A549 (cell line): ENCODE measurements at regions not wholly inside any gene's neighbourhood (a gene's known extent, or its start where the extent isn't known, plus 50 kb on each side); places are given as distances from the start of the nearest gene placed in this dataset.

Source experiments
- BHLHE40 ChIP-seq: IDR thresholded peaks from 2 replicates; pipeline ENCODE4 v1.6.1; 2012; ENCODE audit warnings: low read depth, low read length, inconsistent platforms
- CEBPB ChIP-seq, 2 experiments: fragments of >200 bp in 1 of 2; sonication (Bioruptor Twin) in 1 of 2; formaldehyde crosslinking in 1 of 2; IDR thresholded peaks; 2 replicates each; pipeline ENCODE4 v1.6.1; 2012 to 2016
- FOXS1 ChIP-seq: fragments of 250-450 bp; sonication (Bioruptor Pico); IDR thresholded peaks from 2 replicates; pipeline ENCODE4 v1.5.0; 2020; ENCODE audit warnings: mild to moderate bottlenecking, moderate library complexity
- KDM5A ChIP-seq: fragments of 200-600 bp; sonication (generic); IDR thresholded peaks from 2 replicates; pipeline ENCODE4 v1.6.1; 2016; ENCODE audit warnings: antibody characterized with exemption, mild to moderate bottlenecking
- NR3C1 ChIP-seq: fragments of >200 bp; sonication (Bioruptor Twin); formaldehyde crosslinking; IDR thresholded peaks from 3 replicates; pipeline ENCODE4 v1.6.1; 2017
- TF ChIP-seq, protein P1 (sequence below): fragments of 250-450 bp; sonication (Bioruptor Pico); IDR thresholded peaks from 2 replicates; pipeline ENCODE4 v1.5.0; 2021; ENCODE audit warnings: mild to moderate bottlenecking, moderate library complexity, borderline replicate concordance
- TF ChIP-seq, protein P2 (sequence below): fragments of 150-350 bp; IDR thresholded peaks from 2 replicates; pipeline ENCODE4 v1.6.1; 2014; ENCODE audit warnings: low read depth, mild to moderate bottlenecking, low read length
- TF ChIP-seq, protein P3 (sequence below): fragments of 450-650 bp; IDR thresholded peaks from 2 replicates; pipeline ENCODE4 v1.6.1; 2014; ENCODE audit warnings: antibody characterized with exemption
- TF ChIP-seq, protein P4 (sequence below): fragments of >200 bp; sonication (Bioruptor Twin); formaldehyde crosslinking; IDR thresholded peaks from 3 replicates; pipeline ENCODE4 v1.5.1; 2016

DNA sequence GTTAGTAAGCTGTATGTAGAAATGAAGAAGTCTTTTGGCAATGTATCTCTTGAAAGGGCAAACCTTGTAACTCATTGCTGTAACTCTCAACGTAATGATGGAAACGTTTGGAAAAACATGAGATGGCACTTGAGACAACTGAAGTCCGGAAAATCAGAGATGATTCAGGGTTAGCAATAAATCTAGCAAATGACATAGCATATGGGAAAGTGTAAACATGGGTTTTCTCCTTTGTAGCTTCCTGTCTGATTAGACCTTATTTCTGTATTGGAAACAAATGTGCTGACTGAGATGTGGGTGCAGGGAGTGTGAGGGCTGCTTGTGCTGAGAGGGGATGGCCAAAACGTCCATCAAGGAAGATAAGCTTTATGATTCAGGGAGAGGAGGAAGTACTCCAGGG is 110.7 kb upstream of the FAM20A start:
- TF ChIP-seq, protein P1, sequence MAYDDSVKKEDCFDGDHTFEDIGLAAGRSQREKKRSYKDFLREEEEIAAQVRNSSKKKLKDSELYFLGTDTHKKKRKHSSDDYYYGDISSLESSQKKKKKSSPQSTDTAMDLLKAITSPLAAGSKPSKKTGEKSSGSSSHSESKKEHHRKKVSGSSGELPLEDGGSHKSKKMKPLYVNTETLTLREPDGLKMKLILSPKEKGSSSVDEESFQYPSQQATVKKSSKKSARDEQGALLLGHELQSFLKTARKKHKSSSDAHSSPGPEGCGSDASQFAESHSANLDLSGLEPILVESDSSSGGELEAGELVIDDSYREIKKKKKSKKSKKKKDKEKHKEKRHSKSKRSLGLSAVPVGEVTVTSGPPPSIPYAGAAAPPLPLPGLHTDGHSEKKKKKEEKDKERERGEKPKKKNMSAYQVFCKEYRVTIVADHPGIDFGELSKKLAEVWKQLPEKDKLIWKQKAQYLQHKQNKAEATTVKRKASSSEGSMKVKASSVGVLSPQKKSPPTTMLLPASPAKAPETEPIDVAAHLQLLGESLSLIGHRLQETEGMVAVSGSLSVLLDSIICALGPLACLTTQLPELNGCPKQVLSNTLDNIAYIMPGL (CRISPR knock-in tag), result no peak
- TF ChIP-seq NR3C1 (no peak), FOXS1 (no peak), KDM5A (no peak), CEBPB (IDR thresholded peaks at IDR 0.05) (no peak), BHLHE40 (no peak)
- TF ChIP-seq, protein P2, sequence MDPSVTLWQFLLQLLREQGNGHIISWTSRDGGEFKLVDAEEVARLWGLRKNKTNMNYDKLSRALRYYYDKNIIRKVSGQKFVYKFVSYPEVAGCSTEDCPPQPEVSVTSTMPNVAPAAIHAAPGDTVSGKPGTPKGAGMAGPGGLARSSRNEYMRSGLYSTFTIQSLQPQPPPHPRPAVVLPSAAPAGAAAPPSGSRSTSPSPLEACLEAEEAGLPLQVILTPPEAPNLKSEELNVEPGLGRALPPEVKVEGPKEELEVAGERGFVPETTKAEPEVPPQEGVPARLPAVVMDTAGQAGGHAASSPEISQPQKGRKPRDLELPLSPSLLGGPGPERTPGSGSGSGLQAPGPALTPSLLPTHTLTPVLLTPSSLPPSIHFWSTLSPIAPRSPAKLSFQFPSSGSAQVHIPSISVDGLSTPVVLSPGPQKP, result no peak
- TF ChIP-seq, protein P3, sequence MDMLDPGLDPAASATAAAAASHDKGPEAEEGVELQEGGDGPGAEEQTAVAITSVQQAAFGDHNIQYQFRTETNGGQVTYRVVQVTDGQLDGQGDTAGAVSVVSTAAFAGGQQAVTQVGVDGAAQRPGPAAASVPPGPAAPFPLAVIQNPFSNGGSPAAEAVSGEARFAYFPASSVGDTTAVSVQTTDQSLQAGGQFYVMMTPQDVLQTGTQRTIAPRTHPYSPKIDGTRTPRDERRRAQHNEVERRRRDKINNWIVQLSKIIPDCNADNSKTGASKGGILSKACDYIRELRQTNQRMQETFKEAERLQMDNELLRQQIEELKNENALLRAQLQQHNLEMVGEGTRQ, result no peak
- TF ChIP-seq, protein P4, sequence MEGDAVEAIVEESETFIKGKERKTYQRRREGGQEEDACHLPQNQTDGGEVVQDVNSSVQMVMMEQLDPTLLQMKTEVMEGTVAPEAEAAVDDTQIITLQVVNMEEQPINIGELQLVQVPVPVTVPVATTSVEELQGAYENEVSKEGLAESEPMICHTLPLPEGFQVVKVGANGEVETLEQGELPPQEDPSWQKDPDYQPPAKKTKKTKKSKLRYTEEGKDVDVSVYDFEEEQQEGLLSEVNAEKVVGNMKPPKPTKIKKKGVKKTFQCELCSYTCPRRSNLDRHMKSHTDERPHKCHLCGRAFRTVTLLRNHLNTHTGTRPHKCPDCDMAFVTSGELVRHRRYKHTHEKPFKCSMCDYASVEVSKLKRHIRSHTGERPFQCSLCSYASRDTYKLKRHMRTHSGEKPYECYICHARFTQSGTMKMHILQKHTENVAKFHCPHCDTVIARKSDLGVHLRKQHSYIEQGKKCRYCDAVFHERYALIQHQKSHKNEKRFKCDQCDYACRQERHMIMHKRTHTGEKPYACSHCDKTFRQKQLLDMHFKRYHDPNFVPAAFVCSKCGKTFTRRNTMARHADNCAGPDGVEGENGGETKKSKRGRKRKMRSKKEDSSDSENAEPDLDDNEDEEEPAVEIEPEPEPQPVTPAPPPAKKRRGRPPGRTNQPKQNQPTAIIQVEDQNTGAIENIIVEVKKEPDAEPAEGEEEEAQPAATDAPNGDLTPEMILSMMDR, result no peak
